ENCODE measurements at regions not wholly inside any gene's neighbourhood (a gene's known extent, or its start where the extent isn't known, plus 50 kb on each side); places are given as distances from the start of the nearest gene placed in this dataset.

- no peak for TF ChIP-seq CTCF (IDR thresholded peaks at IDR 0.05; ENCODE audit: insufficient read depth, low read depth, low read length, missing control alignments)
- no peak for DNase-seq (ENCODE audit: low read depth)
- H3K4me3 ChIP-seq (ENCODE audit: low read length): no peak overlapping the region
These were observed 54.7 kb downstream of the GLUD2 start for GRCh38 chrX:121102101-121102500.

- TF ChIP-seq CTCF (IDR thresholded peaks at IDR 0.05; ENCODE audit: insufficient read depth, low read depth, low read length, missing control alignments): no peak
- no peak for DNase-seq (ENCODE audit: low read depth)
- H3K4me3 ChIP-seq (ENCODE audit: low read length): no peak overlapping the region
These were observed 56.0 kb downstream of the GLUD2 start for GRCh38 chrX:121103381-121103780.

- TF ChIP-seq CTCF (IDR thresholded peaks at IDR 0.05; ENCODE audit: insufficient read depth, low read depth, low read length, missing control alignments): no peak
- no peak overlapping the region for H3K4me3 ChIP-seq (ENCODE audit: low read length)
- DNase-seq (ENCODE audit: low read depth): no peak
These were observed 59.2 kb downstream of the GLUD2 start for GRCh38 chrX:121106484-121107235.

GRCh38 chrX:121109986-121110385 lies 62.6 kb downstream of the GLUD2 start:
- no peak for DNase-seq (ENCODE audit: low read depth)
- no peak for TF ChIP-seq CTCF (IDR thresholded peaks at IDR 0.05; ENCODE audit: insufficient read depth, low read depth, low read length, missing control alignments)
- no peak overlapping the region for H3K4me3 ChIP-seq (ENCODE audit: low read length)

DNA sequence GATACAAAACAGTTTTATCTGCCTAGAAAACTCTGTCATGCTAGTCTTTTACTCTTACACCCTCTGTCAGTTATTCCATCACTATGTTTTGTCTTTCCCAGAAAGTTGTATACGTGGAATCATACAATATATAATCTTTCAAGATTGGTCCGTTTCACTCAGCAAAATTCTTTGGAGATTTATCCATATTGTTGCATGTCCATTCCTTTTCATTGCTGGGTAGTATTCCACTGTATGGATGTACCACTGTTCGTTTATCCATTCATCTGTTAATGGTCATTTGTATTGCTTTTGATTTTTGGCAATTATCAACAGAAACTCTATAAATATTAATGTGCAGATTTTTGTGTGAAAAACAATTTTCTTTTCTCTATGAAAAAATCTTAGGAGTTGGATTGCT lies 63.1 kb downstream of the GLUD2 start:
- H3K4me3 ChIP-seq (ENCODE audit: low read length): no peak overlapping the region
- no peak for DNase-seq (ENCODE audit: low read depth)
- no peak for TF ChIP-seq CTCF (IDR thresholded peaks at IDR 0.05; ENCODE audit: insufficient read depth, low read depth, low read length, missing control alignments)

GRCh38 chrX:121114691-121115090 lies 67.3 kb downstream of the GLUD2 start:
- no peak for DNase-seq (ENCODE audit: low read depth)
- no peak for TF ChIP-seq CTCF (IDR thresholded peaks at IDR 0.05; ENCODE audit: insufficient read depth, low read depth, low read length, missing control alignments)
- no peak overlapping the region for H3K4me3 ChIP-seq (ENCODE audit: low read length)
